GM10266 (cell line): ENCODE measurements at regions not wholly inside any gene's neighbourhood (a gene's known extent, or its start where the extent isn't known, plus 50 kb on each side); places are given as distances from the start of the nearest gene placed in this dataset.

Experiments used
- DNase-seq: peaks from one replicate; pipeline ENCODE4 v3.0.0; 2012; ENCODE audit errors: extremely low spot score
- CTCF ChIP-seq: IDR thresholded peaks from 2 replicates; pipeline ENCODE4 v1.5.1; 2012; ENCODE audit warnings: mild to moderate bottlenecking, low read depth; ENCODE audit not compliant: control insufficient read depth, insufficient read depth; ENCODE audit errors: missing control alignments

DNA sequence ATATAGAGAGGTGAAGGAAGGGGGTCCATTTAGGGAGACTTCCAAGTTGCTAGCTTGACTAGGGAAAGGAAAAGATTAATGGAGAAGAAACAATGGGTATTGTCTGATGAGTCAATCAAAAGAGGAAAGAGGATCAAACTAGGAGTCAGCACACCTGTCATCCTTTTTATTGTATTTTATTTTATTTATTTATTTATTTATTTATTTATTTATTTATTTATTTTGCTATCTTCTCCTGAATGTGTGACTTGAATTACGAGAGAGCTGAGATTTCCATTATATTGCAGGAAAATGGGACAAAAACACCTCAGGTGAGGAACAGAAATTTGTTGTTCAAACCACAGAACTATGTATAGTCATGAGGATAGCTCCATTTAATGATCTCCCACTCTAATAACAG is 58.9 kb downstream of the NUDT11 start:
- DNase-seq, result no peak
- TF ChIP-seq CTCF, result no peak

GRCh38 chrX:51435101-51435500 is 61.3 kb downstream of the NUDT11 start:
- no peak for DNase-seq
- no peak for TF ChIP-seq CTCF

GRCh38 chrX:51421972-51422597 is 74.3 kb downstream of the NUDT11 start:
- no peak for TF ChIP-seq CTCF
- DNase-seq, result no peak

DNA sequence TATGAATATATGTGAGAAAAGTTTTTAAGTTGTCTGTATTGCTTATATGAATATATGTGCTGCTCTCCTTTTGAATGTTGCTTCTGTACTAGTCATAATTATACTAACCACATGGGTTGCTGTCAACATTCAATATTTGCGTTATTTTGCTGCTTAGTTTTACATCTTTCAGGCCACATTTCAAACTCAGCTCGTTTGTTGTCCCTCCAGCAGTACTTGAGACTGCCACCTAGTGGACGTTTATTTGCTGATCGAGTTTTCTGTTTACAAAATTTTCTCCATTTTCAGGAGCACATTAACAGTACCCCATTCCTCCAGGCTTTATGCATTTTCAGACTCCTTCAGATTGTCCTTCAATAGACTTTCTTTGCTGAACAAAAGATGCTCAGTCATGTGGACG is 75.8 kb downstream of the NUDT11 start:
- TF ChIP-seq CTCF, result peak; percentile 53
- DNase-seq, result no peak

- no peak for DNase-seq
Measured at GRCh38 chrX:51408462-51408861, 75.8 kb downstream of the NUDT10 start.

GRCh38 chrX:51407520-51408409 is 75.1 kb downstream of the NUDT10 start:
- TF ChIP-seq CTCF, result no peak
- DNase-seq, result no peak

More at GRCh38 chrX:51408462-51408861, 75.8 kb downstream of the NUDT10 start:
- TF ChIP-seq CTCF, result no peak
